ENCODE measurements at regions not wholly inside any gene's neighbourhood (a gene's known extent, or its start where the extent isn't known, plus 50 kb on each side); places are given as distances from the start of the nearest gene placed in this dataset.

- FAIRE-seq (no peak), DNase-seq (ENCODE audit: insufficient read length, low spot score) (no peak)
- TF ChIP-seq CTCF (IDR thresholded peaks at IDR 0.05; ENCODE audit: insufficient read depth, missing control alignments) = no peak
Measured at GRCh38 chr11:81359476-81359875, 1374.2 kb downstream of the FAM181B start.

GRCh38 chr11:81345609-81346008, 1388.1 kb downstream of the FAM181B start:
- no peak for FAIRE-seq
- no peak for TF ChIP-seq CTCF (IDR thresholded peaks at IDR 0.05; ENCODE audit: insufficient read depth, missing control alignments)

GRCh38 chr11:81342966-81343365, 1390.7 kb downstream of the FAM181B start:
- DNase-seq (ENCODE audit: insufficient read length, low spot score) (no peak), FAIRE-seq (no peak)
- no peak for TF ChIP-seq CTCF (IDR thresholded peaks at IDR 0.05; ENCODE audit: insufficient read depth, missing control alignments)

More at GRCh38 chr11:81345609-81346008, 1388.1 kb downstream of the FAM181B start:
- DNase-seq (ENCODE audit: insufficient read length, low spot score) = no peak

GRCh38 chr11:81340225-81340624, 1393.4 kb downstream of the FAM181B start:
- TF ChIP-seq CTCF (IDR thresholded peaks at IDR 0.05; ENCODE audit: insufficient read depth, missing control alignments) = no peak
- FAIRE-seq = no peak
- DNase-seq (ENCODE audit: insufficient read length, low spot score) = no peak

GRCh38 chr11:81339521-81339920, 1394.1 kb downstream of the FAM181B start:
- TF ChIP-seq CTCF (IDR thresholded peaks at IDR 0.05; ENCODE audit: insufficient read depth, missing control alignments) = no peak
- DNase-seq (ENCODE audit: insufficient read length, low spot score) = no peak
- no peak for FAIRE-seq

- FAIRE-seq (no peak), DNase-seq (ENCODE audit: insufficient read length, low spot score) (no peak)
- no peak for TF ChIP-seq CTCF (IDR thresholded peaks at IDR 0.05; ENCODE audit: insufficient read depth, missing control alignments)
Measured at GRCh38 chr11:81337756-81338155, 1395.9 kb downstream of the FAM181B start.

GRCh38 chr11:81332276-81332675, 1401.4 kb downstream of the FAM181B start:
- DNase-seq (ENCODE audit: insufficient read length, low spot score) (no peak), FAIRE-seq (peak; percentile 41)
- no peak for TF ChIP-seq CTCF (IDR thresholded peaks at IDR 0.05; ENCODE audit: insufficient read depth, missing control alignments)
